Vagina (tissue), 2 donors: ENCODE measurements at regions not wholly inside any gene's neighbourhood (a gene's known extent, or its start where the extent isn't known, plus 50 kb on each side); places are given as distances from the start of the nearest gene placed in this dataset.

Experiments
- POLR2A ChIP-seq, 2 donors: fragments of 450-650 bp; IDR thresholded peaks; one replicate each; pipeline ENCODE4 v1.6.1; 2017; ENCODE audit warnings: antibody characterized with exemption in 2 of 2, mild to moderate bottlenecking in 2 of 2, moderate library complexity in 2 of 2
- TF ChIP-seq, protein P1 (sequence below), 3 experiments: fragments of 450-650 bp in 2 of 3; fragments of 200-600 bp in 1 of 3; sonication (generic) in 1 of 3; IDR thresholded peaks; one replicate each; pipeline ENCODE4 v1.5.1; 2017 to 2019; ENCODE audit warnings: antibody characterized with exemption in 3 of 3, mild to moderate bottlenecking in 2 of 3, moderate library complexity in 2 of 3

DNA sequence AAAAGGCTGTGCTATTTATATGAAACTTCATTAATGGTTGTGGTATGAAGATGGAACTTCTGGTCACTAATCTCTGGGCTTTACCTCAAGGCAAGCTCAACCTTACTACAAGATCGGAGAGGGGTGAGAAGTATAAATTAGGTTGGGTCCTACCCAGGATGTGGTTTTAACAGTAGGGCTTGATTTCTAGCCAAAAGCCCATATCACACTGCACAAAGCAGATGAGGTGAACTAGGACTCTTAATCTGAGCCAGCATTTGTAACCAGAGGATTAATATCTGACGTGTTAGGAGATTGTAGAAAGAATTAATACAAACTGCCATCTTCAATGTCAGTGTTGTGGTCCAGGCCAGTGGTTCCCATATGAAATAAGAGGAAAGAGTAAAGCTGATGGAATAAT lies 86.4 kb upstream of the RGPD4 start:
- TF ChIP-seq, protein P1, sequence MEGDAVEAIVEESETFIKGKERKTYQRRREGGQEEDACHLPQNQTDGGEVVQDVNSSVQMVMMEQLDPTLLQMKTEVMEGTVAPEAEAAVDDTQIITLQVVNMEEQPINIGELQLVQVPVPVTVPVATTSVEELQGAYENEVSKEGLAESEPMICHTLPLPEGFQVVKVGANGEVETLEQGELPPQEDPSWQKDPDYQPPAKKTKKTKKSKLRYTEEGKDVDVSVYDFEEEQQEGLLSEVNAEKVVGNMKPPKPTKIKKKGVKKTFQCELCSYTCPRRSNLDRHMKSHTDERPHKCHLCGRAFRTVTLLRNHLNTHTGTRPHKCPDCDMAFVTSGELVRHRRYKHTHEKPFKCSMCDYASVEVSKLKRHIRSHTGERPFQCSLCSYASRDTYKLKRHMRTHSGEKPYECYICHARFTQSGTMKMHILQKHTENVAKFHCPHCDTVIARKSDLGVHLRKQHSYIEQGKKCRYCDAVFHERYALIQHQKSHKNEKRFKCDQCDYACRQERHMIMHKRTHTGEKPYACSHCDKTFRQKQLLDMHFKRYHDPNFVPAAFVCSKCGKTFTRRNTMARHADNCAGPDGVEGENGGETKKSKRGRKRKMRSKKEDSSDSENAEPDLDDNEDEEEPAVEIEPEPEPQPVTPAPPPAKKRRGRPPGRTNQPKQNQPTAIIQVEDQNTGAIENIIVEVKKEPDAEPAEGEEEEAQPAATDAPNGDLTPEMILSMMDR (IDR thresholded peaks at IDR 0.05): no peak
- TF ChIP-seq POLR2A (IDR thresholded peaks at IDR 0.05): no peak
